ENCODE measurements at regions not wholly inside any gene's neighbourhood (a gene's known extent, or its start where the extent isn't known, plus 50 kb on each side); places are given as distances from the start of the nearest gene placed in this dataset.

GRCh38 chr11:96474263-96474662 is 84.5 kb downstream of the JRKL start:
- ATAC-seq, result no peak
- no peak for DNase-seq
- Histone ChIP-seq H3K9me3 (peaks cover 6% of the 10 kb centered on the region), H3K36me3 (no peaks in the 10 kb centered on the region), H3K4me1 (no peaks in the 10 kb centered on the region), H3K27ac (no peak overlapping the region), H3K27me3 (no peaks in the 10 kb centered on the region), H3K4me3 (no peak overlapping the region)
- intact Hi-C loops (cut with DNase I), result no loop called here
- TF ChIP-seq CTCF (IDR thresholded peaks at IDR 0.05), result no peak

- H3K9me3 ChIP-seq, result no peaks in the 10 kb centered on the region
- no peaks in the 10 kb centered on the region for H3K27me3 ChIP-seq
- H3K4me3 ChIP-seq, result no peak overlapping the region
- ATAC-seq (no peak), DNase-seq (no peak)
- intact Hi-C loops (cut with DNase I), result no loop called here
- no peak overlapping the region for H3K27ac ChIP-seq
- TF ChIP-seq CTCF (IDR thresholded peaks at IDR 0.05), result no peak
- H3K36me3 ChIP-seq, result no peaks in the 10 kb centered on the region
- H3K4me1 ChIP-seq, result peaks cover 9% of the 10 kb centered on the region
Observed at GRCh38 chr11:96481204-96481603, 91.4 kb downstream of the JRKL start.

- no peaks in the 10 kb centered on the region for H3K36me3 ChIP-seq
- intact Hi-C loops (cut with DNase I), result no loop called here
- no peaks in the 10 kb centered on the region for H3K9me3 ChIP-seq
- no peak for DNase-seq
- H3K4me3 ChIP-seq, result no peak overlapping the region
- ATAC-seq, result no peak
- TF ChIP-seq CTCF (IDR thresholded peaks at IDR 0.05), result no peak
- no peaks in the 10 kb centered on the region for H3K27me3 ChIP-seq
- H3K27ac ChIP-seq, result no peak overlapping the region
- H3K4me1 ChIP-seq, result peaks cover 9% of the 10 kb centered on the region
Observed at GRCh38 chr11:96481771-96482170, 92.0 kb downstream of the JRKL start.

GRCh38 chr11:96482193-96482592 is 92.4 kb downstream of the JRKL start:
- DNase-seq, result no peak
- H3K27ac ChIP-seq, result no peak overlapping the region
- no peaks in the 10 kb centered on the region for H3K9me3 ChIP-seq
- H3K4me3 ChIP-seq, result no peak overlapping the region
- peaks cover 9% of the 10 kb centered on the region for H3K4me1 ChIP-seq
- no peak for ATAC-seq
- H3K27me3 ChIP-seq, result no peaks in the 10 kb centered on the region
- intact Hi-C loops (cut with DNase I), result no loop called here
- no peak for TF ChIP-seq CTCF (IDR thresholded peaks at IDR 0.05)
- no peaks in the 10 kb centered on the region for H3K36me3 ChIP-seq

- Histone ChIP-seq H3K27me3 (no peaks in the 10 kb centered on the region), H3K4me3 (no peak overlapping the region), H3K36me3 (no peaks in the 10 kb centered on the region), H3K27ac (no peak overlapping the region), H3K4me1 (peaks cover 9% of the 10 kb centered on the region), H3K9me3 (no peaks in the 10 kb centered on the region)
- no peak for DNase-seq
- no peak for TF ChIP-seq CTCF (IDR thresholded peaks at IDR 0.05)
- intact Hi-C loops (cut with DNase I), result no loop called here
- ATAC-seq, result no peak
Observed at GRCh38 chr11:96483374-96483955, 93.7 kb downstream of the JRKL start.

GRCh38 chr11:96484361-96484760 is 94.5 kb downstream of the JRKL start:
- DNase-seq (no peak), ATAC-seq (no peak)
- H3K36me3 ChIP-seq, result no peaks in the 10 kb centered on the region
- no peak overlapping the region for H3K27ac ChIP-seq
- H3K4me3 ChIP-seq, result no peak overlapping the region
- no peak for TF ChIP-seq CTCF (IDR thresholded peaks at IDR 0.05)
- H3K9me3 ChIP-seq, result no peaks in the 10 kb centered on the region
- H3K27me3 ChIP-seq, result no peaks in the 10 kb centered on the region
- peaks cover 9% of the 10 kb centered on the region for H3K4me1 ChIP-seq
- intact Hi-C loops (cut with DNase I), result no loop called here

All from upper lobe of right lung (tissue), 1 donor.